GM19468 (cell line): ENCODE measurements at regions not wholly inside any gene's neighbourhood (a gene's known extent, or its start where the extent isn't known, plus 50 kb on each side); places are given as distances from the start of the nearest gene placed in this dataset.

Experiments used
- ATAC-seq: cut with Tn5 transposase; IDR thresholded peaks from one replicate; pipeline ENCODE4 v1.9.1; 2021; ENCODE audit warnings: mild to moderate bottlenecking, moderate library complexity, moderate number of reproducible peaks; ENCODE audit not compliant: unreplicated experiment; ENCODE audit errors: extremely low read depth

DNA sequence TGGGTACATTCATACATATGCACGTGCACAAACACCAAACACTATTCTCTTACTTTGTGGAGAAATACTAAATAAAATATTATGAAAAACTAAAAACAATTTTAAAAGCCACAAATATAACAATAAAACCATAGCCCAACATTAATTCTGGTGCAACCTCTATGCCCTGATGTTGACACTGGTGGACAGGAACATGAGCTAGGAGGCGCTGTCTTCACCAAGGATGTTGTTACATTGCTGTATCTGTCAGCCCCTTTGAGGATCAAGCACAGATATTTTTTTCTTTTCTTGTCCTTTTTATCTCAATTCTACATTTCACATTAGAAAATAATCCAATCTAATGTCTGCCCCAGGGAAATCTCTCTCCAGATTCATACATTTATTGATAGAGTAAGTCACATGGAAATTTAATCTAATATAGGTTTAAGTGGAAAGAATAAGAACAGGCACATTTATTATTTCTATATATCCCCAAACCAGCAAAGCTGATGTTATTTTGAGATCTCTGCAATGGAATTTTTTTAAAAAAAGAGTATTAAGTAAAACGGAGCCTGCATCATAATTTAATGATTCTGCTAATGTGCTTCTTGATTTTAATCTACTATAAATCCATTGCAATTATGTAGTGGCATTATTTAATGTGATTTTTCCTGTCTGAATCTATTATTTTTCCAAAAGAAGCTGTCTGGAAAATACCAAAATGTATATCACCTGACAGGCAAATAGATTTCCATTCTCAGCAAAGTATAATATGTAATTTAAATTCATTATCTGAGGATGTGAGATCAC, 716.5 kb downstream of the MTRR start:
- no peak for ATAC-seq

DNA sequence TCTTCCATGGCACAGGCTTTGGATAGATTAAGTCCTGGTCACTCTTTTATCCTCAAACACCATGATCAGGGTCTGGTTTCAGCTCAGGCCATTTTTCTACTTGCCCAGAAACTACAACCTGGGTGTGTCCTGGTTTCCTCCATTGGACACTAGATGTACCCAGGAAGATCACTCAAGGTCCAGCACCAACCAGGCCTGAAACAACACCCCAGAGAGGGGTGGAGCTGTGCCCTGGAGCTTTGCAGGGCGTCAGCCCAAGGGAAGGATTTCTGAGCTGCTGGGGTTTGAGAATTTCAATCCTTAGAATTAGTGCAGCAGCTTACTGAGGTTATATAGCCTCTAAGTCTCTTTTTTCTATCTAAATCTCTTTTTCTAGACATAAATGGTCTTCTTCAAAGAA, 722.0 kb downstream of the MTRR start:
- no peak for ATAC-seq

DNA sequence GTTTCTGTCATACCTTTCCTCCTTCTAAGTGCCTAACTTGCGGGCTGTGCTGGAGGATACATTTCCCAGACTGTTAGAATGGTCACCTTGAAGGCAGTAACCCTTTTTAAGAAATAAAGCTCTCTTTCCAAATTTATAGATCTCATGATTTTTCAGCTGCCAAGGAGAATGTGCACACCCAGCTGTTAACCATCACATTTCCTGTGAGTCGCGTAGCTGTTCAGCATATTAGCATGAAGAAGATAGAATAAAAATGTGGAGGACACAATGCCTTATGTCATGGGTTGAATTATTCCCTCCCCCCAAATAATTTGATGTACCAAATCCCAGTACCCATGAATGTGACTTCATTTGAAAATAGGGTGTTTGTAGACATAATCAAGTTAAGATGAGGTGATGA, 729.4 kb downstream of the MTRR start:
- ATAC-seq: no peak

DNA sequence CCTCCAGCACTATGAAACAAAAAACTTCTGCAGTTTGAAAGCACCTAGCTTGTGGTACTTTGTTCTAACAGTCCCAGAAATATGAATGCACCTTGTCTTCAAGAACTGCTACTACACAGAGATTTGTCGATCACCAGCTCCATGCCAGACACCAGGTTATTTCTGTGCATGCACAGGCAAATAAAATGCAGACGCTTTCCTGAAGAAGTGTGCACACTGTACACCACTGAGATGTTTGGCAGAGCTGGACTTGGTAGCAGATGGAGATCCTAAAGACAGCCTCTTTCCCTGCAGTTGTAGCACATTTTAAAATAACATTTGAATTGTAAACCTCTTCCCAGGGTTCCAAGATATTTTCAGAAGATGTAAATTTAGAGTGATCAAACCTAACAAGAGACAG, 730.0 kb downstream of the MTRR start:
- no peak for ATAC-seq

DNA sequence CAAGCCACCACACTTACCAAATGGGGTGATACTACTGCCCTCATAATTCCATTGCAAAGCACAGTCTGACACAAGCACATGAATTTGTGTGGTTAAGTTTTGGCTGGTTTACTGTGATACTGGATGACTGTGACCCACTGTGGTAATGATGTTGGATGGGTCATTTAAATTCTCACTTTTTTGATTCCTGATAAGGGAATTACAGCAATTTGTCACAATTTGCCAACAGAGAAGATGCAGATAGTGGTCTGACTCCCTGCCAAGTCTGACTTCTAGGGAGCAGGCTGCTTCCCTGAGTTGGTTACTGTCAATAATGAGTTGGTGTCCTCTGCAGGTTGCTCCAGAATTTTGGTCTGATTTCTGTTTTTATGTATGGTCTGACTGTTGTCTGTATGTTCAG, 731.9 kb downstream of the MTRR start:
- no peak for ATAC-seq

DNA sequence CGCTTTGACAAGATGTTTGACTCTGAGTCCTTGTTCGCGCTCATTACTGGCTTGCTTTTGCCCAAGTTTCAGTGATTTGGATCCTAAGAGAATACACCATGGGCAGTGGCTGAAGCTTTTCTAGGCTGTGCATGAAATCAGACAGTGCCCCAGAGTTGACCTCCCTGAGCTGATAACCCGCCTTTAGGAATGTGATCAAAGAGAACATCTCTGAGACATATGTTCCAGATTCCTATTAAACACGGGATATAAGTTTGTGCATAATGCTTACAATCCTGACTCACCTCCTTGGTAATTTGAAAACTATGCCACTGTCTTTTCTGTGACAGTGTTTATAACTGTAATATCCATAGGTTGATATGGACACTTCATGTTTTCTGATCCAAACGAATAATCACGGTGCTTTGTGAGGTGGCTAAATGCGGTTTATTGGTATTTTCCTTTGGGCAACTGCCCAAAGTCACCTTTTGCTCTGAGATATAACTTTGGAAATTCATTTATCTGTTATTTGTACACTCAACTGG, 732.9 kb downstream of the MTRR start:
- ATAC-seq: no peak

DNA sequence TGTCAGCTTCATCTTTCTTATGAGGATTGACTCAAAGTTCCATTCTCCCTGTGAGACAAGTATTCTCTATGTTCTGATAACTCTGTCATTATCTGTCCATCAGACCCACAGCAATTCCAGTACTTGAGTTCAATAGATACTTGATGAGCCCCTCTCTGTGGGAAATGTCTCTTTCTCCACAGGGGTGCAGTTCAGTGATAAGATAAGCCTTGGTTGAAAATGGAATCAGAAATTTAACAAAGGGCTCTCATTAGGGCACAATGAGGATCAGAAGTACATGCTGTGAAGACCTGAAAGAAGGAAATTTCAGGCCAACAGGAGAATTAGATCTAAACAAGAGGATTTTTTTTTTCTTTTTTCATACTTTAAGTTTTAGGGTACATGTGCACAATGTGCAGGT, 737.3 kb downstream of the MTRR start:
- ATAC-seq: no peak

DNA sequence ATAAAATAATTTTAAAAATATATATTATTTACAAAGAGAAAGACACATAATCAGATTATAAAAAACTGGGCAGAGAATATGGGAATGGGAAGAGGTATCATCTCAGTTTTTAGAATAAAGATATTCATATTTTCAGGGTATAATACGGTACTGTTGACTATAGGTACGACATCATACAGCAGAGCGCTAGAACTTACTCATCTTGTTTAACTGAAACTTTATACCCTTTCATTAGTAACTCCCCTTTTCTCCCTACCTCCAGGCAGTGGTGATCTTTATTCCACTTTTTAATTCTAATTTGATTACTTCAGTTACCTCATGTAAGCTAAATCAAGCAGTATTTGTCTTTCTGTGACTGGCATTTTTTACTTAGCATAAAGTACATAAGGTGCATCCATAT, 742.1 kb downstream of the MTRR start:
- no peak for ATAC-seq

DNA sequence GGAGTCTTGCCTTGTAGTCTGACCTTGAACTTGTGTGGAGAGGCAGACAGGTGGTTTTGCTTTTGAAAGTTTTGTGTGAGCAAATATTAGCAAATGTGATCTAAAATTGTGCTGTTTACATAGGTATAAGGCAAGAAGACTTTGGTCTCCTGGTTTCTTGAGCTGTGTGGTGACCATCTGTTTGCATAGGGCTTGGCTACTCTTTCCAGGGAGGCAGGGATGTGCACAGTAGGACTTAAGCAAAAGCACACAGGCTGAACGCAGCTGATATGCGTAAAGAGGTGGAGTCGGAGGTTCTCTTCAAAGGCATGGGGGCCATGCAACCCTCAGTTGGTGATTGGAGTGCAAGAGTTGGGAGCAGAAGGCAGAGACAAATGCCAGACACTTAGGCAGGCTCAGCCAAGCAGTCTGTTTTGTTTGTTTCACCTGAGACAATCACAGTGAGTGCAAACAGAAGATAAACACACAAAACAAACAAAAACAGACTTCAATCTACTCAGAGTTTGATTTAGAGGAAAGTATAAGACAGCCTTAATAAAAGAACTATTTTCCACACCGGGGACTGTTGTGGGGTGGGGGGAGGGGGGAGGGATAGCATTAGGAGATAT, 744.2 kb downstream of the MTRR start:
- ATAC-seq: no peak

DNA sequence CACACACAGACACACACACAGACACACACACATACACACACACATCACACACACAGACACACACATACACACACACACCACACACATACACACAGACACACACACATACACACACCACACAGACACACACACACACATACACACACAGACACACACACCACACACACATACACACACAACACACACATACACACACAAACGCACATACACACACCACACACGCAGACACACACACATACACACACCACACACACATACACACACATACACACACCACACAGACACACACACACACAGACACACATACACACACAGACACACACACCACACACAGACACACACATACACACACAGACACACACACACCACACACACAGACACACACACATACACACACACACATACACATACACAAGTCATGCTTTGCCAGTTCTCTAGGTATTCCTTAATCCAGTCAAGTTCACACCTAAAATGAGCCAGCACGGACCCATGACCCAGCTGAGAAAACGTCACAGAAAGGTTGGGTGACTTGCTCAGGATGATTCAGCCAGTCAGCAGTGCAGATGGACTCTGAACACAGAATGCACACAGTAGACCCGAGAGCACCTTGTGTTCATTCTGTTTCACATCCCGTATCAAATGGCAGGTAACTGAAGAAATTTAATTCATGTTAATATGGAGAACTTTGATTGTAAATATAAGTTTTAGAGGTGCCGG, 746.4 kb downstream of the MTRR start:
- no peak for ATAC-seq

DNA sequence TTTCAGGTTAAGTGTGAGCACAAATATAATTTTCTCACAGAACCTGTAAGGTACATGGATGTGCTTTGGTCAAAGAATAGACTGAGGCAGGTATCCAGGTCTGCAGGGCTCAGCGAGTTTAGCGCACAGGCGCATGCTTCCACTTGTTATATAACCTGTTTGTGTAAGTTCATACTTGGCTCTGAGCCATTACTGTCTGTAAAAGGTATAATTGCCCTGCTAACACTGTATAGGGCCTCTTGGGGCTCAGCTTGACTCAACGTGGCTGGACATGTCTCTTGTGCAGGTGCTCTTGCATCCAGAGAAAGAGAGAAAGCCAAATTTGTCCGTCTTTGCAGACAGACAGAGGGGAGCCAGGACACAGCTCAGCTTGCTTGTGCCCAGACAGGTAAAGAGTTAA, 759.6 kb downstream of the MTRR start:
- no peak for ATAC-seq

DNA sequence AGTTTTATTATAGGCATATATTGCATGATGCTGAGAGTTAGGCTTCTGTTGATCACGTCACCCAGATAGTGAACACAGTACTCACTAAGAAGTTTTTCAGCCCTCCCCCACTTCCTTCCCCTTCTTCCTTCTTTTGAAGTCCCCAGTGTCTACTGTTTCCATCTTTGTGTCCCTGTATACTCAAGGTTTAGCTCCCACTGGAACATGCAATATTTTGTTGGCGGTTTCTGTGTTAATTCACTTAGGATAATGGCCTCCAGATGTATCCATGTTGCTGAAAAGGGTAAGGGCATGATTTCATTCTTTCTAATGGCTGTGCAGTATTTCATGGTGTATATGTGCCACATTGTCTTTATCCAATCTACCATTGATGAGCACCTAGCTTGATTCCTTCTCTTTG, 764.3 kb downstream of the MTRR start:
- no peak for ATAC-seq

DNA sequence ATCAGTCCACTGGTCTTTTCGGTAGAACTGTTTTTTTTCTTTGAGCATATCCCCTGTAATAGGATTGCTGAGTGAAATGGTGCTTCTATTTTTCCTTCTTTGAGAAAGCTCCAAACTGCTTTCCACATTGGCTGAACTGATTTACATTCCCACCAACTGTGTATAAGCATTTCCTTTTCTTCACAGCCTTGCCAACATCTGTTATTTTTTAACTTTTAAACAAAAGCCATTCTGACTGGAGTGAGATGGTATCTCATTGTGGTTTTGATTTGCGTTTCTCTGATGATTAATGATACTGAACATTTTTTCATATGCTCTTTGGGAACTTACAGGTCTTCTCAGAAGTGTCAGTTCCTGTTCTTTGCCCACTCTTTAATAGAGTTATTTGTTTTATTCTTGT, 764.7 kb downstream of the MTRR start:
- ATAC-seq: no peak

DNA sequence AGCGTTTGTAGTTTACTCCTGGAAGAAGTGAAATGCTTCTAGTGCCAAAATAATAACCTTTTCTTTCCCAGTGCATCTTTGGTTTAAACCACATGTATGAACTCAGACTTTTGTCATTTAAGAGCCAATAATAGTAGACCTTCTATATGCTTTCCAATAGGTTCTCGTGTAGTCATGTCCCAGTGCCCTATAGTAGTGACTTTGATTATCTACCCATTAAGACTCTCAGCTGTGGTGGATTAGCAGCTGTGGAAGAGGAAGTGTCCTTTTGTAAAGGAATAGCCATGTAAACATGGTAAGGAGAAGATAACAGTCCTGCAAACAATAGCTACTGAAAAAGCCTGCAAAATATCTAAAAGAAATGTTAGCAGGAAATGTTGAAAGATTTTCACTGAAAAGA, 765.3 kb downstream of the MTRR start:
- ATAC-seq: no peak

DNA sequence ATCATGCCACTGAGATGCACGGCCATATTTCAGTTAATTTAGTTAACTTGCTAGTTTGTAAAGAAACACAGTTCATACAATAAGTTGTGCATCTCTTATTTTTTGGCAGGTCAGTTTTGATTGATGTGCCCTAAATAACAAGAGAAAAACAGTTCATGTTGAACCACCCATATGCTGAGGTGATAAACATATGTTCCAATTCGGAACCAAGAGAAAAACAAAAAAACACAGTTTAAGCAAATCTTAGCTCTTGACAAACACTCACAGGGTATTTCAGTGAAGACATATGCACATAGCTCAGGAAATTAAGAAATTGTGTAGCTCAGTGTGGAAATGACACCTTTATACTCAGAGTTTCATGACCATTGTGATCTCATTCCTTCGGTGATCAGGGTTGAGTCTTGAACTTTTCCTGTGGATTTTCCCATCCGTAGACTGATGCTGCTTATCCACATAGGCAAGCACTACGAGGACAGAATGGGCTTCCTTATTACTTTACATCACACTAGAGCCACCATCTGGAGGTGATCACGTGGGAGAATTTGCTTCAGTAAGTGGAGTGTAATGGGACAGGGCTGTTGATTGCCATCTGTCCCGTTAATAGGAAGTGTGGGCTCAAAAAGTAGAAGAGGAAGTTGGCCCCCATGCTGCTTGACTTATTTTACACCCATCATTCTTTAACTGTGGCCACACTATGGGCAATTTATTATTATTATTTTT, 773.0 kb downstream of the MTRR start:
- no peak for ATAC-seq

DNA sequence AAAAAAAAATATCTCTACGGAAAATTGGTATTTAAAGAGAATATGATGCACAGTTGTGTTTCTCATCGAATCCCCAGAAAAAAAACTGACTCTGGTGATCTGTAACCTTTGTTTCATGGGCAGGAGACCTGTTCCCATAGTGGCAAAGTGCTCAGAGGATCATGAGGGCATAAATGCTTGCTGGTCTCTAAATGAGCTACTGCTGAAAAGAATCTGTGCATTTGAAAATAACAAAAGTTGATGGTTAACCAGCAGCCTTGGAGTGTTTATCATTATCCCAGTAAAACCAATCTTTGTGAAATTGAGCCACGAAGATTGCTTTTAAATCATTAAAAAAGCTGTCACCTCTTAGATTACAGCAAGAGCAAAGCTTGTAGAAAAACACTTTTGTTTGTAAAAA, 775.4 kb downstream of the MTRR start:
- no peak for ATAC-seq

DNA sequence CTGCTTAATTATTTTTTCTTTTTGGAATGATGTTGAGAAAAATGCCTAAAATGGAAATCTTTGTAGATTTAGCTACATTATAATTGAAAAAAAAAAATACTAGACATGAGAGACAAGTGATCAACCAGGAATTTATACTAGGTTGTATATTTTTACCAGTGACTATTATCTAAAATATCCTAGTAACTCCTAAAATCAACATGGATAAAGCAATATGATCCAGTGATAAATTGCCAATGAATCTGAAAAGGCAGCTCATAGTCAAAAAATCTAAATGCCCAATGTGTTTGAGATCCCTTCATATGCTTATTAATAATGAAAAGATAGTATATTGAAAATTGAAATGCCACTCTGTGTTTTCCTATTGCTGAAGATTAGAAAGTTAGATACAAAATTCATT, 778.2 kb downstream of the MTRR start:
- no peak for ATAC-seq

DNA sequence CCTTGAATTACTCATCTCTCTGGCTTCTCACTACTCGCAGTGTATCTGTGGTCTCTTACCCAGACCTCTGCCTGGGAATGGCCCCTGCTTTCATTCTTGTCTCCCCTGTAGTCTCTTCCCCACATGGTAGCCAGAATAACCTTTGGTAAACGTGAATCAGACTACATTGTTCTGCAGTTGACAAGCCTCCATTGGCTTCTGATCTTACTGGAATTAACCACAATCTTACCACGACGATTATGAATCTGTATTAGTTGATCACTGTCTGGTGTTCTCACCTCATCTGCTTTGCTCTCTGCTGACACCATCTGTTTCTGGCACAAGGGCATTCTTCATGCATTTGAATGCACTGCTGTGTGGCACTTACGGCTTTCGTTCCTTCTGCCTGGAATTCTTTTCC, 781.2 kb downstream of the MTRR start:
- ATAC-seq: no peak

DNA sequence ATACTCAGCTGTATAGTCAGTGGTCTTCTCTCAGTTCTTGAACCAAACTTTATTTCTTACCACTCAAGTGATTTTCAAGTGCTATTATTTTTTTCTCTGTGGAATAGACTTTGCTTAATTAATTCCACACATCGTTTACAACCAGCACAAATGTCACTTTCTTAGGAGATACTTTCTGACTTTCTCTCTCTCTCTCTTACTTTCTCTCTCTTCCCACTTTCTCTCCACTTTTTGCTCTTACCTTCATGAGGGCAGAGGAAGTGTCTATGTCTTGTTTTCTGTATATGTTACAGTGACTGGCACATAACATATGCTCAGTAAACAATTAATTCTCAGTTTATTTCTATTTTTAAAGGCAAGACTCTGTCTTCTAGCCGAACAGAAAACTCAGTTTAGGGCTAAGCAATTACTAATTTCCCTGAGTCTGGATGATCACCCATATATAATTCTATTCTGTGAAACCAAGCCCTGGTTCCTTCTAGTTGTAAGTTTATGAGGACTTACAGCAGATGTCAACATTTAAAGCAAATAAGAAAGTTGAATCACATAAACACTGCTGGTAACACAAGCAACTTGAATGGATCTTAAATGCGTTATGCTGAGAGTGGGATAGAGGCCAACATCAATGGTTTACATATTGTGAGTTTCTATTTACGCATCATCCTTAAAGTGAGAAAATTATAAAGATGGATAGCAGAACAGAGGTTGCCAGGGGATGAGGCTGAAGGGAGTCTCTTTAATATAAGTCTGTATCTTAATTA, 791.4 kb downstream of the MTRR start:
- ATAC-seq: no peak

DNA sequence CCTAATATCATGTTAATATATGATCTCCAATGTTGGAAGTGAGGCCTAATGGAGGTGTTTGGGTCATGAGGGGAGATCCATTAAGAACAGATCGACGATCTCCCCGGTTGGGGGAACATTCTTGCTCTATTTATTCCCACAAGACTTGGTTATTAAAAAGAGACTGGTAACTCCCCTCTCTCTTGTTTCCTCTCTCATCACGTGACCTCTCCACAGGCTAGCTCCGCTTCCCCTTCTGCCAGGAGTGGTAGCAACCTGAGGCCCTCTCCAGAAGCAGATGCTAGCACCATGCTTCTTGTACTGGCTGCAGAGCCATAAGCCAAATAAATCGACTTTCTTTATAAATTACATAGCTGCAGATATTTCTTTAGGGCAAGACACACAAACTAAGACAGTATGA, 794.4 kb downstream of the MTRR start:
- ATAC-seq: no peak
